ENCODE measurements at regions not wholly inside any gene's neighbourhood (a gene's known extent, or its start where the extent isn't known, plus 50 kb on each side); places are given as distances from the start of the nearest gene placed in this dataset.
A peak's percentile ranks its signal among the peaks of the same experiment; 100 is the strongest.
"Not testable (repeated sequence)": the region's sequence is repeated elsewhere in the genome, so short reads cannot be mapped to it uniquely, and the experiment has no call there.

GRCh38 chr17:68135141-68135887 lies 99.8 kb downstream of the KPNA2 start:
- no peak for FAIRE-seq
- DNase-seq (ENCODE audit: low spot score in 2 of 2) = no peak

GRCh38 chr17:68141050-68141449 lies 105.5 kb downstream of the KPNA2 start:
- FAIRE-seq (no peak), DNase-seq (ENCODE audit: low spot score in 2 of 2) (no peak)

- FAIRE-seq (no peak), DNase-seq (ENCODE audit: low spot score in 2 of 2) (no peak)
Measured at GRCh38 chr17:68142595-68142994, 105.2 kb upstream of the AMZ2 start.

GRCh38 chr17:68143425-68143824 lies 104.4 kb upstream of the AMZ2 start:
- no peak for DNase-seq (ENCODE audit: low spot score in 2 of 2)
- FAIRE-seq = no peak

- DNase-seq (ENCODE audit: low spot score in 2 of 2) (no peak), FAIRE-seq (no peak)
Measured at GRCh38 chr17:68145088-68145487, 102.8 kb upstream of the AMZ2 start.

- FAIRE-seq (no peak), DNase-seq (ENCODE audit: low spot score in 2 of 2) (no peak)
Measured at GRCh38 chr17:68148936-68149335, 98.9 kb upstream of the AMZ2 start.

- no peak for DNase-seq (ENCODE audit: low spot score in 2 of 2)
- FAIRE-seq = no peak
Measured at GRCh38 chr17:68152161-68152571, 95.7 kb upstream of the AMZ2 start.

GRCh38 chr17:68155692-68156091 lies 92.2 kb upstream of the AMZ2 start:
- DNase-seq (ENCODE audit: low spot score in 2 of 2) = no peak
- FAIRE-seq = no peak

- DNase-seq (ENCODE audit: low spot score in 2 of 2) = no peak
- no peak for FAIRE-seq
Measured at GRCh38 chr17:68161644-68162428, 86.0 kb upstream of the AMZ2 start.

- not testable (repeated sequence) for FAIRE-seq; DNase-seq (ENCODE audit: low spot score in 2 of 2)
Measured at GRCh38 chr17:68168273-68169164, 79.3 kb upstream of the AMZ2 start.

- DNase-seq (ENCODE audit: low spot score in 2 of 2); FAIRE-seq: not testable (repeated sequence)
Measured at GRCh38 chr17:68169165-68169821, 78.5 kb upstream of the AMZ2 start.

GRCh38 chr17:68169840-68170239 lies 78.0 kb upstream of the AMZ2 start:
- DNase-seq (ENCODE audit: low spot score in 2 of 2) = no peak
- no peak for FAIRE-seq

GRCh38 chr17:68170246-68170645 lies 77.6 kb upstream of the AMZ2 start:
- DNase-seq (ENCODE audit: low spot score in 2 of 2) (no peak), FAIRE-seq (no peak)

- DNase-seq (ENCODE audit: low spot score in 2 of 2) (peak; percentile 33 to 49), FAIRE-seq (no peak)
Measured at GRCh38 chr17:68172461-68172954, 75.3 kb upstream of the AMZ2 start.

GRCh38 chr17:68175416-68175815 lies 72.4 kb upstream of the AMZ2 start:
- DNase-seq (ENCODE audit: low spot score in 2 of 2) (no peak), FAIRE-seq (no peak)

GRCh38 chr17:68175905-68176304 lies 71.9 kb upstream of the AMZ2 start:
- FAIRE-seq (no peak), DNase-seq (ENCODE audit: low spot score in 2 of 2) (no peak)

GRCh38 chr17:68176718-68177117 lies 71.1 kb upstream of the AMZ2 start:
- DNase-seq (ENCODE audit: low spot score in 2 of 2) (no peak), FAIRE-seq (no peak)

- DNase-seq (ENCODE audit: low spot score in 2 of 2) (no peak), FAIRE-seq (no peak)
Measured at GRCh38 chr17:68178831-68179230, 69.0 kb upstream of the AMZ2 start.

- DNase-seq (ENCODE audit: low spot score in 2 of 2) = no peak
- FAIRE-seq = no peak
Measured at GRCh38 chr17:68179236-68179925, 68.5 kb upstream of the AMZ2 start.

GRCh38 chr17:68179926-68180285 lies 67.9 kb upstream of the AMZ2 start:
- FAIRE-seq (no peak), DNase-seq (ENCODE audit: low spot score in 2 of 2) (no peak)
